SK-N-SH (cell line): ENCODE measurements at regions not wholly inside any gene's neighbourhood (a gene's known extent, or its start where the extent isn't known, plus 50 kb on each side); places are given as distances from the start of the nearest gene placed in this dataset.

Experiments used
- CTCF ChIA-PET: fragments of 300-600, 350-600 bp; formaldehyde crosslinking; extraction: SDS; loops from one replicate; lab custom pipeline; 2021; lab: Yijun Ruan, JAX
- POLR2A ChIA-PET: fragments of 350-600 bp; sonication (Branson Sonifier 250); formaldehyde crosslinking; extraction: SDS; loops from one replicate; lab custom pipeline; 2020; ENCODE audit warnings: antibody characterized with exemption, inconsistent platforms; lab: Yijun Ruan, JAX
- DNase-seq: peaks from one replicate; pipeline ENCODE4 v3.0.0; 2012
- H2AFZ ChIP-seq: fragments of 200-600 bp; sonication (generic); 2 replicates; pipeline ENCODE4 v1.8.1; 2016; ENCODE audit warnings: antibody characterized with exemption, mild to moderate bottlenecking, low read depth
- H3F3A ChIP-seq: fragments of 200-600 bp; sonication (generic); replicated peaks from 2 replicates; pipeline ENCODE3; 2016; ENCODE audit warnings: antibody characterized with exemption, mild to moderate bottlenecking; ENCODE audit not compliant: insufficient read depth
- H3K27ac ChIP-seq, 2 experiments: fragments of 200-500 bp in 1 of 2; fragments of 200-600 bp in 1 of 2; sonication (Bioruptor generic) in 1 of 2; sonication (generic), shearing (Covaris generic) in 1 of 2; 2 replicates each; pipeline versions ENCODE4 v1.5.1 to v1.6.1; 2014 to 2016; ENCODE audit warnings: low read depth in 2 of 2, inconsistent platforms in 1 of 2, low read length in 1 of 2, mild to moderate bottlenecking in 1 of 2, mixed read lengths in 1 of 2
- H3K27me3 ChIP-seq: fragments of 200-600 bp; sonication (generic), shearing (Covaris generic); 2 replicates; pipeline ENCODE4 v1.6.1; 2016; ENCODE audit warnings: mixed run types; ENCODE audit not compliant: insufficient read depth
- H3K36me3 ChIP-seq, 2 experiments: fragments of 200-500 bp in 1 of 2; fragments of 200-600 bp in 1 of 2; sonication (Bioruptor generic) in 1 of 2; sonication (generic) in 1 of 2; replicated peaks in 1 of 2; 2 replicates each; pipeline versions ENCODE3 to v1.5.1; 2014 to 2016; ENCODE audit warnings: low read length in 1 of 2, mild to moderate bottlenecking in 1 of 2; ENCODE audit not compliant: insufficient read depth in 2 of 2, control insufficient read depth in 1 of 2
- H3K4me1 ChIP-seq, 2 experiments: fragments of 200-500 bp in 1 of 2; fragments of 200-600 bp in 1 of 2; sonication (Bioruptor generic) in 1 of 2; sonication (generic), shearing (Covaris generic) in 1 of 2; 2 replicates each; pipeline versions ENCODE4 v1.5.1 to v1.6.1; 2014 to 2016; ENCODE audit warnings: low read depth in 1 of 2, low read length in 1 of 2, mixed run types in 1 of 2; ENCODE audit not compliant: insufficient read depth in 2 of 2, control insufficient read depth in 1 of 2
- H3K4me2 ChIP-seq: fragments of 200-600 bp; sonication (generic), shearing (Covaris generic); 2 replicates; pipeline ENCODE4 v1.6.1; 2017; ENCODE audit warnings: mixed run types
- H3K4me3 ChIP-seq, 2 experiments: fragments of 200-500 bp in 1 of 2; fragments of 200-600 bp in 1 of 2; sonication (Bioruptor generic) in 1 of 2; sonication (generic), shearing (Covaris generic) in 1 of 2; 2 replicates each; pipeline versions ENCODE4 v1.5.1 to v1.8.1; 2014 to 2016; ENCODE audit warnings: low read depth in 2 of 2, inconsistent platforms in 1 of 2, low read length in 1 of 2, mild to moderate bottlenecking in 1 of 2, mixed read lengths in 1 of 2, moderate library complexity in 1 of 2
- H3K79me2 ChIP-seq: fragments of 200-600 bp; sonication (generic); 2 replicates; pipeline ENCODE4 v1.8.1; 2017; ENCODE audit warnings: mild to moderate bottlenecking; ENCODE audit not compliant: insufficient read depth
- H3K9ac ChIP-seq: fragments of 200-600 bp; sonication (generic); 2 replicates; pipeline ENCODE4 v1.6.1; 2017; ENCODE audit warnings: mixed run types
- H3K9me2 ChIP-seq: fragments of 200-600 bp; sonication (generic); 2 replicates; pipeline ENCODE4 v1.6.1; 2017; ENCODE audit warnings: mixed run types
- H3K9me3 ChIP-seq: fragments of 200-600 bp; sonication (generic); 2 replicates; pipeline ENCODE4 v1.6.1; 2017; ENCODE audit warnings: mixed run types, mild to moderate bottlenecking, moderate library complexity
- H4K20me1 ChIP-seq: fragments of 200-600 bp; sonication (generic); 2 replicates; pipeline ENCODE4 v1.6.1; 2017; ENCODE audit warnings: mild to moderate bottlenecking, mixed run types; ENCODE audit not compliant: insufficient read depth
- CTCF ChIP-seq: fragments of 200-600 bp; sonication (generic); IDR thresholded peaks from 2 replicates; pipeline ENCODE4 v1.6.1; 2017; ENCODE audit warnings: antibody characterized with exemption, mild to moderate bottlenecking, moderate library complexity
- ELF1 ChIP-seq: IDR thresholded peaks from 2 replicates; pipeline ENCODE4 v1.4.0; 2012
- FOXM1 ChIP-seq: IDR thresholded peaks from 2 replicates; pipeline ENCODE4 v1.4.0; 2012; ENCODE audit warnings: low read depth, mild to moderate bottlenecking
- NRF1 ChIP-seq: IDR thresholded peaks from 2 replicates; pipeline ENCODE4 v1.6.1; 2012; ENCODE audit warnings: low read depth, mild to moderate bottlenecking, low read length
- RAD21 ChIP-seq: IDR thresholded peaks from 2 replicates; pipeline ENCODE4 v1.6.1; 2012; ENCODE audit warnings: mild to moderate bottlenecking, low read length
- RCOR1 ChIP-seq: fragments of 150-350 bp; IDR thresholded peaks from 2 replicates; pipeline ENCODE4 v1.6.1; 2017; ENCODE audit warnings: antibody characterized with exemption, low read length
- SMC3 ChIP-seq: IDR thresholded peaks from 2 replicates; pipeline ENCODE4 v1.6.1; 2012; ENCODE audit warnings: low read depth, low read length, improper control_type of control experiment
- YY1 ChIP-seq: IDR thresholded peaks from 2 replicates; pipeline ENCODE4 v1.4.0; 2012; ENCODE audit warnings: low read depth, mild to moderate bottlenecking
- WGBS: methylation state at CpG from one replicate; pipeline ENCODE4 v1.1.6; 2017; ENCODE audit warnings: low lambda C conversion rate; 5-methylcytosine and 5-hydroxymethylcytosine counted together
- TF ChIP-seq, protein P1 (sequence below): IDR thresholded peaks from 2 replicates; pipeline ENCODE4 v1.6.1; 2012; ENCODE audit warnings: mild to moderate bottlenecking, low read depth, low read length, moderate library complexity
- TF ChIP-seq, protein P2 (sequence below): IDR thresholded peaks from 2 replicates; pipeline ENCODE4; 2012

DNA sequence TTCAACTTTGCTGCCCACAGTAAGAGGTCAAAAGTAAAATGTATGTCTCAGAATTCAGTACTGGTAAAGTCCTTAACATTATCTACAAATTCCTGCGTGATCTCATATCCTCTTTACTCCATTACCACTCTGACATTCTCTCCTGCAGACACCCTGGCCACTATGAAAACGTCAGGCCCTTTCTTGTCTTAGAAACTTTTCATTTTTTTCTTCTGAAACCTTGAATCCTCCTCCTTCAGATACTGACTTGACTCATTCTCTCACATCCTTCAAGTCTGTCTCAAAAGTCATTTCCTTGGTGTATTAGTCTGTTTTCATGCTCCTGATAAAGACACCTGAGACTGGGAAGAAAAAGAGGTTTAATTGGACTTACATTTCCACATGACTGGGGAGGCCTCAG is 262.3 kb downstream of the POU4F1 start (continued):
- TF ChIP-seq, protein P1, sequence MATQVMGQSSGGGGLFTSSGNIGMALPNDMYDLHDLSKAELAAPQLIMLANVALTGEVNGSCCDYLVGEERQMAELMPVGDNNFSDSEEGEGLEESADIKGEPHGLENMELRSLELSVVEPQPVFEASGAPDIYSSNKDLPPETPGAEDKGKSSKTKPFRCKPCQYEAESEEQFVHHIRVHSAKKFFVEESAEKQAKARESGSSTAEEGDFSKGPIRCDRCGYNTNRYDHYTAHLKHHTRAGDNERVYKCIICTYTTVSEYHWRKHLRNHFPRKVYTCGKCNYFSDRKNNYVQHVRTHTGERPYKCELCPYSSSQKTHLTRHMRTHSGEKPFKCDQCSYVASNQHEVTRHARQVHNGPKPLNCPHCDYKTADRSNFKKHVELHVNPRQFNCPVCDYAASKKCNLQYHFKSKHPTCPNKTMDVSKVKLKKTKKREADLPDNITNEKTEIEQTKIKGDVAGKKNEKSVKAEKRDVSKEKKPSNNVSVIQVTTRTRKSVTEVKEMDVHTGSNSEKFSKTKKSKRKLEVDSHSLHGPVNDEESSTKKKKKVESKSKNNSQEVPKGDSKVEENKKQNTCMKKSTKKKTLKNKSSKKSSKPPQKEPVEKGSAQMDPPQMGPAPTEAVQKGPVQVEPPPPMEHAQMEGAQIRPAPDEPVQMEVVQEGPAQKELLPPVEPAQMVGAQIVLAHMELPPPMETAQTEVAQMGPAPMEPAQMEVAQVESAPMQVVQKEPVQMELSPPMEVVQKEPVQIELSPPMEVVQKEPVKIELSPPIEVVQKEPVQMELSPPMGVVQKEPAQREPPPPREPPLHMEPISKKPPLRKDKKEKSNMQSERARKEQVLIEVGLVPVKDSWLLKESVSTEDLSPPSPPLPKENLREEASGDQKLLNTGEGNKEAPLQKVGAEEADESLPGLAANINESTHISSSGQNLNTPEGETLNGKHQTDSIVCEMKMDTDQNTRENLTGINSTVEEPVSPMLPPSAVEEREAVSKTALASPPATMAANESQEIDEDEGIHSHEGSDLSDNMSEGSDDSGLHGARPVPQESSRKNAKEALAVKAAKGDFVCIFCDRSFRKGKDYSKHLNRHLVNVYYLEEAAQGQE = no peak
- TF ChIP-seq YY1 (no peak), RAD21 (no peak), NRF1 (no peak), ELF1 (no peak)
- TF ChIP-seq, protein P2, sequence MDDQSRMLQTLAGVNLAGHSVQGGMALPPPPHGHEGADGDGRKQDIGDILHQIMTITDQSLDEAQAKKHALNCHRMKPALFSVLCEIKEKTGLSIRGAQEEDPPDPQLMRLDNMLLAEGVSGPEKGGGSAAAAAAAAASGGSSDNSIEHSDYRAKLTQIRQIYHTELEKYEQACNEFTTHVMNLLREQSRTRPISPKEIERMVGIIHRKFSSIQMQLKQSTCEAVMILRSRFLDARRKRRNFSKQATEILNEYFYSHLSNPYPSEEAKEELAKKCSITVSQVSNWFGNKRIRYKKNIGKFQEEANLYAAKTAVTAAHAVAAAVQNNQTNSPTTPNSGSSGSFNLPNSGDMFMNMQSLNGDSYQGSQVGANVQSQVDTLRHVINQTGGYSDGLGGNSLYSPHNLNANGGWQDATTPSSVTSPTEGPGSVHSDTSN = no peak

GRCh38 chr13:78339927-78340326 is 263.4 kb downstream of the POU4F1 start:
- TF ChIP-seq NRF1 (no peak), FOXM1 (no peak), SMC3 (no peak), CTCF (no peak), RCOR1 (no peak)
- TF ChIP-seq, protein P1 = no peak
- H3F3A ChIP-seq = no peaks in the 10 kb centered on the region
- CTCF ChIA-PET = no interaction called here

More at GRCh38 chr13:78339927-78340326, 263.4 kb downstream of the POU4F1 start:
- 18% methylated on average over 2 of the region's 2 CpGs for WGBS
- Histone ChIP-seq H3K4me3 (no peak overlapping the region), H3K9me2 (no peaks in the 10 kb centered on the region), H3K9me3 (no peaks in the 10 kb centered on the region), H3K27ac (no peak overlapping the region), H3K9ac (no peak overlapping the region), H3K4me1 (no peaks in the 10 kb centered on the region), H2AFZ (no peak overlapping the region), H3K27me3 (no peaks in the 10 kb centered on the region), H3K36me3 (no peaks in the 10 kb centered on the region), H3K79me2 (no peaks in the 10 kb centered on the region), H4K20me1 (no peaks in the 10 kb centered on the region), H3K4me2 (no peak overlapping the region)
- POLR2A ChIA-PET = no interaction called here
- no peak for DNase-seq
